Small intestine (tissue), 7 donors: ENCODE measurements at regions not wholly inside any gene's neighbourhood (a gene's known extent, or its start where the extent isn't known, plus 50 kb on each side); places are given as distances from the start of the nearest gene placed in this dataset.
"Not testable (repeated sequence)": the region's sequence is repeated elsewhere in the genome, so short reads cannot be mapped to it uniquely, and the experiment has no call there.

Experiments
- DNase-seq, 2 donors: peaks; one replicate each; pipeline versions ENCODE4 v3.0.0 to v3.0.0-alpha.2; 2013
- FAIRE-seq: peaks from 2 replicates; lab custom pipeline; 2012; peaks lifted over from hg19 to GRCh38; lab: Jason Lieb, UNC
- H3K27ac ChIP-seq, 3 donors: one replicate each; pipeline ENCODE4 v1.5.1; 2013; ENCODE audit warnings: low read length in 2 of 3, mild to moderate bottlenecking in 2 of 3, control low read depth in 1 of 3, inconsistent platforms in 1 of 3, low read depth in 1 of 3, moderate library complexity in 1 of 3
- H3K27me3 ChIP-seq, 3 donors: one replicate each; pipeline ENCODE4 v1.6.1; 2013; ENCODE audit warnings: low read length in 3 of 3, inconsistent platforms in 1 of 3; ENCODE audit not compliant: control insufficient read depth in 3 of 3, insufficient read depth in 3 of 3
- H3K36me3 ChIP-seq, 3 donors: one replicate each; pipeline ENCODE4 v1.6.1; 2013; ENCODE audit warnings: low read length in 3 of 3, inconsistent platforms in 1 of 3, low read depth in 1 of 3, mild to moderate bottlenecking in 1 of 3, moderate library complexity in 1 of 3; ENCODE audit not compliant: control insufficient read depth in 3 of 3, insufficient read depth in 2 of 3
- H3K4me1 ChIP-seq, 3 donors: one replicate each; pipeline ENCODE4 v1.6.1; 2013; ENCODE audit warnings: low read length in 2 of 3, inconsistent platforms in 1 of 3, low read depth in 1 of 3, mild to moderate bottlenecking in 1 of 3, moderate library complexity in 1 of 3; ENCODE audit not compliant: control insufficient read depth in 3 of 3, insufficient read depth in 2 of 3
- H3K4me3 ChIP-seq, 3 donors: one replicate each; pipeline ENCODE4 v1.5.1; 2013; ENCODE audit warnings: low read length in 3 of 3, control low read depth in 1 of 3, inconsistent platforms in 1 of 3, low read depth in 1 of 3, mild to moderate bottlenecking in 1 of 3, moderate library complexity in 1 of 3
- H3K9me3 ChIP-seq, 2 donors: one replicate each; pipeline ENCODE4 v1.6.1; 2013; ENCODE audit warnings: low read depth in 1 of 2, low read length in 1 of 2; ENCODE audit not compliant: control insufficient read depth in 2 of 2, insufficient read depth in 1 of 2
- WGBS, 3 donors: extraction: QIAGEN DNeasy Blood & Tissue Kit; methylation state at CpG; one replicate each; pipeline ENCODE4 v1.1.7; 2013; 5-methylcytosine and 5-hydroxymethylcytosine counted together
- donor health status: healthy with polysubstance abuse.
- donor health status: control.
- donor health status: control.
- donor health status: Bipolar disorder and iron deficiency.
- donor health status: healthy.

DNA sequence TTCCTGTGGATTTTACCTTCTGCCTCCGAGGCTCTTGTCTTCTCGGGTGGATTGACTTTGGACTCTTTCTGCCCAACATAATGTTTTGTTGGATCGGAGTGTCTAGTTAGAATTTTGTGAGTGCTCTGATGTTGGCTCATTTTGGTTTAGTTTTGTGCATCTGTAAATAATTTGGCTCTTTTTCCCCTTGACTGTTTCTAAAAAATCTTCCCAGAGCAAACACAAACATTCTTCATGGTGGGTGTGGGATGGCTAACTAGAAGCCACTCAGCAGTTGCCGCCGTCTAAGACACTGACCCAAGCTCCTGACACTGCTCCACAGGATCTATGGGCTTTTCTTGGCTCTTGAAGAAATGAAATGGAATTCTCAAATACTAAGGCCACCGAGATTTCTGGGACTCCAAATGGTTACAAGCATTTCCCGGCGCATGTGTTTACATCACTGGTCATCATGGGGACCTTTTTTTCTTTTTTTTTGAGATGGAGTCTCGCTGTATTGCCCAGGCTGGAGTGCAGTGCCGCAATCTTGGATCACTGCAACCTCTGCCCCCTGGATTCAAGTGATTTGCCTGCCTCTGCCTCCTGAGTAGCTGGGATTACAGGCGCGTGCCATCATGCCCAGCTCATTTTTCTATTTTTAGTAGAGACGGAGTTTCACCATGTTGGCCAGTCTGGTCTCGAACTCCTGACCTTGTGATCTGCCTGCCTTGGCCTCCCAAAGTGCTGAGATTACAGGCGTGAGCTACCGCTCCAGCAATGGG is 92.0 kb upstream of the FRMD1 start:
- WGBS, 3 donors = 77 to 83% (median 82%) methylated on average over 16 of the region's 16 CpGs
- peaks cover 0 to 8% (median 0%) of the 10 kb centered on the region in 3 donors for H3K4me1 ChIP-seq
- H3K27me3 ChIP-seq = no peaks in the 10 kb centered on the region
- no peak overlapping the region for H3K27ac ChIP-seq
- DNase-seq = no peak
- H3K9me3 ChIP-seq = peaks cover 0 to 7% of the 10 kb centered on the region in 2 donors
- no peaks in the 10 kb centered on the region for H3K36me3 ChIP-seq
- FAIRE-seq = no peak
- no peak overlapping the region for H3K4me3 ChIP-seq

- Histone ChIP-seq H3K36me3 (no peaks in the 10 kb centered on the region), H3K27me3 (no peaks in the 10 kb centered on the region), H3K4me1 (peaks cover 0 to 8% (median 0%) of the 10 kb centered on the region in 3 donors), H3K27ac (no peak overlapping the region), H3K9me3 (peaks cover 0 to 7% of the 10 kb centered on the region in 2 donors), H3K4me3 (no peak overlapping the region)
- FAIRE-seq (no peak), DNase-seq (no peak)
- WGBS, 3 donors = 86 to 95% (median 89%) methylated on average over 11 of the region's 11 CpGs
Measured at GRCh38 chr6:168169624-168170023, 90.6 kb upstream of the FRMD1 start.

GRCh38 chr6:168168936-168169335 is 89.9 kb upstream of the FRMD1 start:
- not testable (repeated sequence) for H3K9me3 ChIP-seq, H3K4me1 ChIP-seq, H3K4me3 ChIP-seq, H3K36me3 ChIP-seq, H3K27me3 ChIP-seq, FAIRE-seq, H3K27ac ChIP-seq
- DNase-seq = peak in 1 of 2 donors; percentile 46
- 59 to 73% (median 59%) methylated on average over 9 to 10 of the region's 12 CpGs for WGBS, 3 donors

GRCh38 chr6:168168330-168168729 is 89.3 kb upstream of the FRMD1 start:
- H3K4me3 ChIP-seq, DNase-seq, FAIRE-seq, H3K9me3 ChIP-seq, H3K4me1 ChIP-seq, H3K36me3 ChIP-seq, H3K27me3 ChIP-seq, H3K27ac ChIP-seq: not testable (repeated sequence)
- 88 to 96% (median 96%) methylated on average over 9 to 10 of the region's 13 CpGs for WGBS, 3 donors

DNA sequence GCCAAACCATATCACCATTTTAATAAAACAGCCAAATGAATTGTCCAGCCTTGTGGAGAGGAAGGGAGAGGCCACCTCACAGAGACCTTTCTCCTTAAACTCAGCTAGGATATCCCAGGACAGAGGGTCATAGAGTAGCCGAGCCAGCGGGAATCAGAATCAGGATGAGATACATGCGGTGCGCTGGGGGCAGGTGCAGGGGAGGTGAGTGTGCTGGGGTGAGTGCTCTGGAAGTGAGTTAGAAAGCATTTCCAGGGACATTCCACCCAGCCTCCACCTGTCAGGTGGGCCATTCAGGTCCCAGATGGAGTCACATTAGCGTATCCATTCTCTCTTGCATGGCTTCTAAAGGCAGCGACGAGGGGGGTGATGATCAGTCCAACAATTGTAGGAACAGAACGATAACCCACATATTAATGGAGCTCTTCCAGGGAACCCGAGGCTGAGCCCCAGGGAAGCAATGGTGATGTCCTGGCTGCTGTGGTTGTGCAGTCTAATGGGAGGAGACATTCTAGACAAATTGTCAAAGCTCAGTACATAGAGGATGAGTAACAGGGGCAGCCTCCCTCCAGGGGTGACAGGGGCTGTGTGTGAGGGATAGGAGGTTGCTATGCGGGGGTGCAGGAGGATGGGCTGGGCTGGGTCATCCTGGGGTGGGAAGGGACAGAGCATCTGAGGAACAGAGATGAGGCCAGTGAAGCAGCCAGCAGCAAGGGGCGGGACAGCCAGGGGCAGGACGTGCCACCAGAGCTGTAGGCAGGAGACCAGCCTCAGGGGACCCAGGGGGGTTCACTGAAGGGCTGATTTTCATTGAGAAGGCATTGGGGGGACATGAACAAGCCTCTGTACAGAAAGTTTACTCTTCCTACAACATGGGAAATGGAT is 88.7 kb upstream of the FRMD1 start:
- DNase-seq (no peak), FAIRE-seq (no peak)
- no peak overlapping the region for H3K4me3 ChIP-seq
- H3K36me3 ChIP-seq = no peaks in the 10 kb centered on the region
- no peak overlapping the region for H3K27ac ChIP-seq
- H3K9me3 ChIP-seq = peaks cover 0 to 7% of the 10 kb centered on the region in 2 donors
- H3K27me3 ChIP-seq = no peaks in the 10 kb centered on the region
- WGBS, 3 donors = 92 to 95% (median 94%) methylated on average over 12 of the region's 12 CpGs
- H3K4me1 ChIP-seq = peaks cover 0 to 8% (median 0%) of the 10 kb centered on the region in 3 donors

- no peak overlapping the region for H3K4me3 ChIP-seq
- WGBS, 3 donors = 91 to 93% (median 92%) methylated on average over 7 of the region's 7 CpGs
Measured at GRCh38 chr6:168166627-168167026, 87.6 kb upstream of the FRMD1 start.

DNA sequence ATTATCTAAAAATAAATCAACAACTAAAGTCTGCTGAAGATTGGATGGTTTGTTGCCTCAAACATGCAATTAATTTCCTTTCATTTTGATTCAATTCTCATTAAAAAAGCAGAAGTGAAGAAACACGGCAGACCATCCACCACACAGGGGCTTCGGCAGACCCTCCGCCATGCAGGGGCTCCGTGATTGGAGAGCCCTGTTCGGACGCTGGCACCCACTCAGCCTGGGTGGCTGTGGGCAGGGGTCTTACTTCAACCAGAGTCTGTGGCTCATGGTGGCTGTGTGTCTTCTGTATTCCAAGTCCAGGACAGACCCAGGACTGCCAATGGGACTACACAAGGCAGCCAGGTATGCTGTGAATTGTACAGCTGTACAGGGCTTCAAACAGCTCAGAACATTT is 86.9 kb upstream of the FRMD1 start:
- FAIRE-seq (no peak), DNase-seq (no peak)
- Histone ChIP-seq H3K36me3 (no peaks in the 10 kb centered on the region), H3K27ac (no peak overlapping the region), H3K9me3 (peaks cover 0 to 7% of the 10 kb centered on the region in 2 donors), H3K4me1 (no peaks in the 10 kb centered on the region), H3K4me3 (no peak overlapping the region), H3K27me3 (no peaks in the 10 kb centered on the region)
- WGBS, 3 donors = 93 to 98% (median 94%) methylated on average over 6 of the region's 6 CpGs

More at GRCh38 chr6:168166627-168167026, 87.6 kb upstream of the FRMD1 start:
- DNase-seq = no peak
- Histone ChIP-seq H3K4me1 (peaks cover 0 to 4% (median 0%) of the 10 kb centered on the region in 3 donors), H3K27me3 (no peaks in the 10 kb centered on the region), H3K36me3 (no peaks in the 10 kb centered on the region), H3K27ac (no peak overlapping the region), H3K9me3 (peaks cover 0 to 7% of the 10 kb centered on the region in 2 donors)
- no peak for FAIRE-seq

DNA sequence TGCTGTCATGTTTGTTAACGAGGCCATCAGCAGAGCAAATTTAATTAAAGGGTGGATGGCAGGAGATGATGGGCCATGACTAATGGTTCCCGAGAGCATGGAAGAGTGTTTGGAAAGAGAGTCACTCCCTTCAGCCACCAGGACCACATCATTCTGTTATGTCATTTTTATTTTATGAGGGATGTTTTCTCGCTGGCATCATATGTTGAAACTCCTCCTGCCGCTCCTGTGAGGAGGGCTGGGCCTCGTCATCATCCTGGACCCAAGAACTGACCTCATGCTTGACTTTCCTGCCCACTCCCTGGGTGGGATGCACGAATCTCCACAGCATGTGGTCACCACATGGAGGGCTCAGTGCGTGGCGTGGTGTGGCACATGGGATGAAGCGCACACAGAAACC is 86.4 kb upstream of the FRMD1 start:
- no peaks in the 10 kb centered on the region for H3K4me1 ChIP-seq
- H3K27ac ChIP-seq = no peak overlapping the region
- no peaks in the 10 kb centered on the region for H3K27me3 ChIP-seq
- DNase-seq (no peak), FAIRE-seq (no peak)
- 73 to 88% (median 75%) methylated on average over 9 of the region's 9 CpGs for WGBS, 3 donors
- H3K4me3 ChIP-seq = no peak overlapping the region
- H3K36me3 ChIP-seq = no peaks in the 10 kb centered on the region
- H3K9me3 ChIP-seq = peaks cover 0 to 7% of the 10 kb centered on the region in 2 donors
